ENCODE measurements at regions not wholly inside any gene's neighbourhood (a gene's known extent, or its start where the extent isn't known, plus 50 kb on each side); places are given as distances from the start of the nearest gene placed in this dataset.
A peak's percentile ranks its signal among the peaks of the same experiment; 100 is the strongest.

DNA sequence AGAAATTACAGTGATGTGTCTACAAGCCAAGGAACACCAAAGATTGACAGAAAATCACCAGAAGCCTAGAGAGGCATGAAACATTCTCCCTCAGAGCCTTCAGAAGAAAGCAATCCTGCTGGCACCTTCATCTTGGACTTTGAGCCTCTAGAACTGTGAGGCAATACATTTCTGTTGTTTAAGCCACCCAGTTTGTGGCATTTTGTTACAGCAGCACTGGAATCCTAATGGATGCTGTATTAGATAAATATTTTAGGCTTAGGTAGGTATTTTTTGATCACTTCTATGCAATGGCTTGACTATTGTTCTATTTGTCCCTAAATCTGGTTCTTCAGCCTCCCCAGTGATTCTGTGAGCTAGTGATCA is 453.1 kb downstream of the LTN1 start:
- no peak for DNase-seq (ENCODE audit: low read depth)
- no peak overlapping the region for H3K4me3 ChIP-seq (ENCODE audit: low read length)
- TF ChIP-seq, protein P1, sequence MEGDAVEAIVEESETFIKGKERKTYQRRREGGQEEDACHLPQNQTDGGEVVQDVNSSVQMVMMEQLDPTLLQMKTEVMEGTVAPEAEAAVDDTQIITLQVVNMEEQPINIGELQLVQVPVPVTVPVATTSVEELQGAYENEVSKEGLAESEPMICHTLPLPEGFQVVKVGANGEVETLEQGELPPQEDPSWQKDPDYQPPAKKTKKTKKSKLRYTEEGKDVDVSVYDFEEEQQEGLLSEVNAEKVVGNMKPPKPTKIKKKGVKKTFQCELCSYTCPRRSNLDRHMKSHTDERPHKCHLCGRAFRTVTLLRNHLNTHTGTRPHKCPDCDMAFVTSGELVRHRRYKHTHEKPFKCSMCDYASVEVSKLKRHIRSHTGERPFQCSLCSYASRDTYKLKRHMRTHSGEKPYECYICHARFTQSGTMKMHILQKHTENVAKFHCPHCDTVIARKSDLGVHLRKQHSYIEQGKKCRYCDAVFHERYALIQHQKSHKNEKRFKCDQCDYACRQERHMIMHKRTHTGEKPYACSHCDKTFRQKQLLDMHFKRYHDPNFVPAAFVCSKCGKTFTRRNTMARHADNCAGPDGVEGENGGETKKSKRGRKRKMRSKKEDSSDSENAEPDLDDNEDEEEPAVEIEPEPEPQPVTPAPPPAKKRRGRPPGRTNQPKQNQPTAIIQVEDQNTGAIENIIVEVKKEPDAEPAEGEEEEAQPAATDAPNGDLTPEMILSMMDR (IDR thresholded peaks at IDR 0.05; ENCODE audit: insufficient read depth, low read depth, low read length, missing control alignments), result no peak

DNA sequence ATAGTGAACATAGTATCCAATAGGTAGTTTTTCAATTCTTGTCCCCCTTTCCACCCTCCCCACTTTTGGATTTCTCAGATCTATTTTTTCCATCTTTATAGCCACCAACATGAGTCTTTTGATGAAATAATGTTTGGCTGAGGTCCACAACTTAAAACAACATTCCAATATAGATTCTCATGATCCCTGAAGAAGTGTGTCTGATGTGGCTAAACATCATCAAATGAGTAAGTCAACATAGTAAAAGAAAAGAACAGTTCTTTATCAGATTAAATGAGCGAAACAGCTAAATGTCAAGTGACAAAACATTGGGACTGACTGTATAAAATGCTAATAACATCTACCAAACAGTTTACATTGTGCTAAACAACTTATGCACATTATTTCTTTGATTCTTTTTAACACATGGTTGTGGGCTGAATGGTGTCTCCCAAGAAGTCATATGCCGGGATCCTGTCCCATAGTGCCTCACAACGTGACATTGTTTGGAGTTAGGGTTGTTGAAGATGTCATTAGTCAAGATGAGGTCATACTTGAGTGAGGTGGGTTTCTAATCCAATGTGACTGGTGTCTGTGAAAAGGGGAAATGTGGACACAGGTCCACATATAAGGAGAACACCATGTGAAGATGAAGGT is 453.6 kb downstream of the LTN1 start:
- TF ChIP-seq, protein P1 (IDR thresholded peaks at IDR 0.05; ENCODE audit: insufficient read depth, low read depth, low read length, missing control alignments), result no peak
- peak; percentile 67 for DNase-seq (ENCODE audit: low read depth)
- H3K4me3 ChIP-seq (ENCODE audit: low read length), result no peak overlapping the region

DNA sequence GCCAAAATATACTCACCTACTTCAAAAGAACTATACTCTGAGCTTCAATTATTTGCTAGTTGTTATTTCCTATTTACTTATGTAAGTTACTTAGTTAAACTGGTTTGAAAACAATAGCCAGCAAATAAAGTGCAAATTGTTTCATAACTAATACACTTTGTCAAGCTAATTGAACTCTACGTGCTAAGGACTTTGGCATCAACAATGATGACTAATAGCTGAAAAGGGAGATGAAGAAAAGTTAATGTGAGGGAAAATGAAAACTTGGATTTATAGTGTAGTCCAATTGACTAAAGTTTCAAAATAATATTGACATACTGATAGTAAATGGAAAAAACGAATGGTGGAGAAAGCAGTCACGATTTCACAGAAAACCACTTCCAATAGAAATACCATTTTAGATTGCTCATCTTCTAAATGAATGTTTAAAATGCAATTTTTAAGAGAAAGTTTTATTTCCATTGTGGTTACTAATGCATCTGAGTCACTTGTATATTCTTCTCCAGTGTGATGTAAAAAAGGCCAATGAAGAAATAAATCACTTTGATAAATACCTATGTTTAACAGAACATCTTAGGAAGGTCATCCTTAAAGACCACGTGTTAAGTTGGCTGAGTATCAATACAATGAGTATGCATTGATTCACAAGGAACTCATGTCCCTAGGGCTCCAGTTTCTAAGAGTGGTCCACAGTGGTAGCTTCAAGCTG is 455.2 kb downstream of the LTN1 start:
- no peak overlapping the region for H3K4me3 ChIP-seq (ENCODE audit: low read length)
- TF ChIP-seq, protein P1 (IDR thresholded peaks at IDR 0.05; ENCODE audit: insufficient read depth, low read depth, low read length, missing control alignments), result no peak
- DNase-seq (ENCODE audit: low read depth), result peak; percentile 53

DNA sequence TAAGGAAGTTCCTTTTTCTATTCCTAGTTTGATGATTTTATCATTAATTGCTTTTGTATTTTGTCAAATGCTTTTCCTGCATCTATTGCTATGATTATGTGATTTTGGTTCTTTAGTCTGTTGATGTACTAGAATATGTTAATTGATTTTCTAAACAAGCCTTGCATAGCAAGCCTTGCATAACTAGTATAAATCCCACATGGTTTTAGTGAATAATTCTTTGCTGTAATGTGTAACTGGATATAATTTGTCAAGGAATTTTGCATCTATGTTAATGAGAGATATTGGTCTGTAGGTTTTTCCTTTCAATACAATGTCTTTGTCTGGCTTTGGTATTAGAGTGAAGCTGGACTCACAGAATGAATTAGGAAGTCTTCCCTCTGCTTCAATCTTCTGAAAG is 460.2 kb downstream of the LTN1 start:
- H3K4me3 ChIP-seq (ENCODE audit: low read length), result no peak overlapping the region
- TF ChIP-seq, protein P1 (IDR thresholded peaks at IDR 0.05; ENCODE audit: insufficient read depth, low read depth, low read length, missing control alignments), result no peak
- no peak for DNase-seq (ENCODE audit: low read depth)

DNA sequence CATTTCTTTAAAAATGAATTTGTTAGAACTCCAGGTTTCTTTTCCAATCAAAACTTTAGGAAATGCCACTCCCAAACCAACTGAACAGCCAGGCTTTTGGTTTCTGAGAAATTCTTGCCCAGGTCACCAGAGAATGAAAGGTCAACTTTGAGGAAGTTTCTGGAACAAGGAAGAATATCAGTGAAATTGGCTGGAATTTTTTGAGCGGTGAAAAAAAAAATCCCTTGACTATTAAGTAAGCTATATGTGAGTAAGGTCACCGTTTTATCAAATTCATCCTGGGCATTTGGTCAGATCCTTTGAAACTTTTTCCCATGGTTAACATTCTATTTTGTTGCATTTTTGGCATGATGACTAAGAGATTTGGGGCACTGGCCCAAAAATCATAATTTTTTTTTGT is 469.3 kb downstream of the LTN1 start:
- no peak overlapping the region for H3K4me3 ChIP-seq (ENCODE audit: low read length)
- no peak for DNase-seq (ENCODE audit: low read depth)
- TF ChIP-seq, protein P1 (IDR thresholded peaks at IDR 0.05; ENCODE audit: insufficient read depth, low read depth, low read length, missing control alignments), result no peak

DNA sequence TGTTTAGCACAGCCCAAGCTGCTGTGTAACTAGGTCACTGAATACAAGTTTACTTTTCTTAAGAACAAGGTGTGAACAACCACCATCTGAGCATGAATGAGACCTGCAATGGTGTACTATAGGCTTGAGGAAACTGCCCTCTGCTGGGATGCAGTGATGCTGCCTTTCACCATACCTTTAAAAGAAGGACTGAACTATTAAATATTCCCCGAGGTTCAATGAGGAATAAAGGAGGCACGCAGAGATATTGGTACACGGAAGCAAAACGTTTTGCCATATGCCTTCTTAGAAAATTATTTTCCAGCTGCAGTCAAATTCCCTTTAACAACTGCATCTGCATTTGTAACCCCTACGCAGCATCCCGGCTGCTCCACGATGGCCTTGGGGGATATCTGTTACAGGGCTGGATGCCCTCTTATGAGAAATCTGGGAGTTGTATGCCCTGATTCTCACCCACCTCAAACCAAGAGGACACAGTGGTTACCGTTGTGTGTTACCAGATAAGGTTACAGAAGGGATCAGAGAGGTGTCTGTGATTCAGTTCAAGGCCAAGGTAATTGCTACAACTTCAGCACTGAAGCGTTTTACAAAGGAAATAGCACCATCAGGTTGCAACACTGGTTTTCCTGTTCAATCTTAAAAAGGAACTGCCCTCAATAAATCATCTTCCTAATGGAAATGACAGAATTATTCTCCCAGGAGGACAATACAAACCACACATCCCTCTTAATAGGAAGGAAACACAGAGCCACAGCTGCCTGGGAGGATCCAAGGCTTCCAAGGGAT is 470.5 kb downstream of the LTN1 start:
- H3K4me3 ChIP-seq (ENCODE audit: low read length), result no peak overlapping the region
- TF ChIP-seq, protein P1 (IDR thresholded peaks at IDR 0.05; ENCODE audit: insufficient read depth, low read depth, low read length, missing control alignments), result peak; percentile 55
- peak; percentile 51 for DNase-seq (ENCODE audit: low read depth)
